GM19438 (cell line): ENCODE measurements at regions not wholly inside any gene's neighbourhood (a gene's known extent, or its start where the extent isn't known, plus 50 kb on each side); places are given as distances from the start of the nearest gene placed in this dataset.
"Not testable (repeated sequence)": the region's sequence is repeated elsewhere in the genome, so short reads cannot be mapped to it uniquely, and the experiment has no call there.

Source experiments
- ATAC-seq: cut with Tn5 transposase; IDR thresholded peaks from one replicate; pipeline ENCODE4 v1.9.1; 2021; ENCODE audit warnings: low read depth; ENCODE audit not compliant: unreplicated experiment

- not testable (repeated sequence) for ATAC-seq
Measured at GRCh38 chr15:84360902-84361301, 125.3 kb downstream of the GOLGA6L4 start.

- ATAC-seq = not testable (repeated sequence)
Measured at GRCh38 chr15:84384421-84384820, 148.8 kb downstream of the GOLGA6L4 start.

- no peak for ATAC-seq
Measured at GRCh38 chr15:84387086-84387485, 151.5 kb downstream of the GOLGA6L4 start.

DNA sequence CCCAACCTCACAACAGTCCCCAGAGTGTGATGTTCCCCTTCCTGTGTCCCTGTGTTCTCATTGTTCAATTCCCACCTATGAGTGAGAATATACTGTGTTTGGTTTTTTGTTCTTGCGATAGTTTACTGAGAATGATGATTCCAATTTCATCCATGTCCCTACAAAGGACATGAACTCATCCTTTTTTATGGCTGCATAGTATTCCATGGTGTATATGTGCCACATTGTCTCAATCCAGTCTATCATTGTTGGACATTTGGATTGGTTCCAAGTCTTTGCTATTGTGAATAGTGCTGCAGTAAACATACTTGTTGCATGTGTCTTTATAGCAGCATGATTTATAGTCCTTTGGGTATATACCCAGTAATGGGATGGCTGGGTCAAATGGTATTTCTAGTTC is 152.6 kb downstream of the GOLGA6L4 start:
- not testable (repeated sequence) for ATAC-seq

- not testable (repeated sequence) for ATAC-seq
Measured at GRCh38 chr15:84388638-84389037, 153.1 kb downstream of the GOLGA6L4 start.

- ATAC-seq = not testable (repeated sequence)
Measured at GRCh38 chr15:84390324-84390723, 154.8 kb downstream of the GOLGA6L4 start.

DNA sequence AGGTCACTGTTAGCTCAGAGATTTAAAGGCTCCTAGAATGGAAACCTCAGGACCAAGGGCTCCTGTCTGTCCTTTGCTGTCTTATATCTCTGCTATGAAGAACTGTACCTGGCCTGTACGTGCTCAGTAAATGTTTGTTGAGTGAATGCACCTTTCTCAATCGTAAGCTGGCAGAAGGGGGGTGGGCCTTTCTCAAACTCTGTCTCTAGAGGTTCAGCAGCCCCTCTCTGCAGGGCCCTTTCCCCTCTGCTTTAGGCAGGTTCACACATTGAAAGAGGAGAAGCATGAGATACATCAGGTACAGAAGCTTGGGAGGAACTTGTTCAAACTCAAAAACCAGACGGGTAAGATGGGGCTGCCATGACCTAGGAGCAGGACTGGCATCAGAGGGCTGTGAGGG is 155.6 kb downstream of the GOLGA6L4 start:
- no peak for ATAC-seq

DNA sequence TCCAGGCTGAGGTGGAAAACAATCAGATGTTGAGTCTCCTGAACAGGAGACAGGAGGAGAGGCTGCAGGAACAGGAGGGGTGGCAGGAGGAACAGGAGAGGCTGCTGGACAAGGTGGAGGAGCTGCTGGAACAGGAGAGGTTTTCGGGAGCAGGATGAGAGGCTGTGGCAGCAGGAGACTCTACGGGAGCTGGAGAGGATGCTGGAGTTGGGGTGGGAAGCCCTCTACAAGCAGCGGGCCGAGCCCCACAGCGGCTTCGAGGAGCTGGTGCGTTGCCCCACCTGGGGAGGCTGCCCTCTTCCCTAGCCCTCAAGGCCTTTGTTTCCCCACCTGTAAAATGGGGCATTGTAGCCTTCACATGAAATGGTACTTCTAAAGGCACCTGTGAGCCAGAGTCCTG is 156.4 kb downstream of the GOLGA6L4 start:
- not testable (repeated sequence) for ATAC-seq

GRCh38 chr15:84393386-84393936 is 157.9 kb downstream of the GOLGA6L4 start:
- not testable (repeated sequence) for ATAC-seq

- not testable (repeated sequence) for ATAC-seq
Measured at GRCh38 chr15:84393966-84394365, 158.4 kb downstream of the GOLGA6L4 start.

- ATAC-seq = not testable (repeated sequence)
Measured at GRCh38 chr15:84395384-84395783, 159.8 kb downstream of the GOLGA6L4 start.

GRCh38 chr15:84395881-84396280 is 160.3 kb downstream of the GOLGA6L4 start:
- ATAC-seq = not testable (repeated sequence)

- ATAC-seq = not testable (repeated sequence)
Measured at GRCh38 chr15:84397066-84397465, 161.5 kb downstream of the GOLGA6L4 start.

- not testable (repeated sequence) for ATAC-seq
Measured at GRCh38 chr15:84398087-84398486, 162.5 kb downstream of the GOLGA6L4 start.

DNA sequence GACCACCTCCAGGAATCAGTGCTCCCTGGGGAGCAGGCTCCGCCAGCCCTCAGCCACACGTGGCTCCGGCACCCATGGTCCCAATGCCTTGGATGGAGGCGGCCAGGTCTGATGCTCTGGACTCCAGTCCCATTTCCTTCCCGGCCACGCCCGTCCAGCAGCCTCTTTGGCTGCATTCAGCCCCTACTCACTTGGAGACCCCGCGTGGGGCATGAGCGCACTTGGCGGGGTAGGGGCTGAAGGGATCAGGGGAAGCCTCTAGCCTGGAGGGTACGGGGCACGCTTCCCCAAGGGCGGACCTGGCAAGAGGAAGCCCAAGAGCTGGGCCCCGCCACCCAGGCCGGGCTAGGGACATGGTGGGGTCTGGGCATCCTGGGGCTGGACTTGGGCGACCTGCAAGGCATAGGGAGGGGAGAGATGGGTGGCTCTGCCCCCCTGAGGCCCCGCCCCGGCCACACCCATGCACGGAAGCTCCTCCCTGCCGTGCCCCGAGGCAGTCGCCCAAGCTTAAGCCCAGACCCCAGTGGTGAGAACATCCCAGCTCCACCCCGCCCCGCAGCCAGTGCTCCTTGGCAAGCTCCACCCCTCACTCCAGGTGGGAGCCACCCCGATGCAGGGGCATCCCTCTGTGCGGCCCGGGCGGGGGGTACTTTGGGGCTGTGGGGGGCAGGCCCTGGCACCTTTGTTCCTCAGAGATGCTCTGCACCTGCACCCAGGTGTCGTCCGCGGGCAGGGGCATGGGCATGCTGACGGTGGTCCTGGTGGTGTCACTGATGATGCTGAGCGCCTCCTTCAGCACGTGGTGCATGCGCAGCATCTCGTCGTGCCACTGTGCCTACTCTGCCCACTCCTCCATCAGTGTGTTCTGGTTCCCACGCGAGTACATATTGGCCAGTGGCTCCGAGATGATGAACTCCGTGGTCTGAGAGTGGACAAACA is 163.5 kb downstream of the GOLGA6L4 start:
- ATAC-seq = no peak

DNA sequence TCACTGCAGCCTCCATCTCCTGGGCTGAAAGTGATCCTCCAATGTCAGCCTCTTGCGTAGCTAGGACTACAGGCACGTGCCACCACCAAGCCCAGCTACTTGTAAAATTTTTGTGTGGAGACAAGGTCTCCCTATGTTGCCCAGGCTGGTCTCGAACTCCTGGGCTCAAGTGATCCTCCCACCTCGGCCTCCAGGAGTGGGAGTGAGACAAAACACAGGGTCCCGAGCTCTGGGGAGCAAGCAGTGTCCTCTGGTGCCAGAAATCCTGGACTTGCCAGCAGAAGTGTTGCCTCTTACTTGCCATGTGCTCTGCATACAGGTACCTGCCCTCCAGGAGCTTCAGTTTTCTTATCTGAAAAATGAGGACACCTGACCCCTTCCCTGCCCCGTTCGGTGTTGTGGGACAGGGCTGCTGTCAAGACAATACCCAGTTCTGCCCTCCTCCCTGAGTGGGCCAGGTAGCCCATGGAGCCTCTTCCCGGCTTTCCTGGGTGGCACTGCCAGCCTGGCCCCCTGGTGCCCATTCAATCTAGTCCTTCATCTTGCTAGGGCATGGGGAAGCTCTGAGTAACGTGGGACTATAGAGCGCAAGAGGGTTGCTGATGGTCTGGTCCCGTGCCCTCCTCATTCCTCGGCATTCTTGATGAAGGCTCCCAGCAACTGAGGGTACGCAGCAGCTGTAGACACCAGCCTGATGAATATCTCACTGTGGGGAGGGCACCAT is 164.6 kb downstream of the GOLGA6L4 start:
- ATAC-seq = no peak

DNA sequence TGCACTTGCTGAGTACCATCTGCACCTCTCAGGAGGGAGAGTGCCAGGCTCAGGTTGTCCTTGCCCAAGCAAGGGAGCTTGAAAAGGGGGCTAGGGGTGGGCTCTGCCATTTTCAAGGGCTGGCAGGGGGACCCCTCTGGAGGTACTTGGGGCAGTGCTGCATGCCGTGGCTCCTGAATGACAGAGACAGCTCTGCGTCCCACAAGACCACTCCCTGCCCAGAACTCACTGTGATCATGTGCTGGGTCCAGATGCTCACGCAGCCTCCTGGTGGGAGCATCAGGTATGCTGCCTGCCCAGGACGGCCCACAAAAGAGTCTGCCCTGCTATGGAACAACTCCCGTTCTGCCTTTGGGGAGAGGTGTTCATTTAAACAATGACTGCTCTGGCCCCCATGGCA is 165.2 kb downstream of the GOLGA6L4 start:
- ATAC-seq = no peak

DNA sequence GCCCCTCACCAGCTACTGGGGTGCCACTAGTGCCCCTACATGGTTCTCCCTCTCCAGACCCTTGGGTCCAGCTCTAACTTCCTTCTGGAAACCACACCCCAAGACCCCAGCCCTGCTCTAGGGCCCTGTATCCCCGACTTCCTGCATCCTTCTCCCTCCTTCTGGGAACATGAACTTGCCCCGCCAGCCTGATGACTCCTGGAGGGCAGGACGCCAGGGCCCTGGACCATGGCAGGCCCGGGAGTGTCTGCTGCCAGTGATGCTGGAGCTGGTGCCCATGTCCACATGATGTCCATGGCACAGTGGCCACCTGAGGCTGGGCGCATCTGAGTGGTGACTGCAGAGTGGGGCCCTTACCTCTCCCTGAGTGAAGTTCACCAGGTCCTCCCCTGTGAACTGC is 165.9 kb downstream of the GOLGA6L4 start:
- not testable (repeated sequence) for ATAC-seq

DNA sequence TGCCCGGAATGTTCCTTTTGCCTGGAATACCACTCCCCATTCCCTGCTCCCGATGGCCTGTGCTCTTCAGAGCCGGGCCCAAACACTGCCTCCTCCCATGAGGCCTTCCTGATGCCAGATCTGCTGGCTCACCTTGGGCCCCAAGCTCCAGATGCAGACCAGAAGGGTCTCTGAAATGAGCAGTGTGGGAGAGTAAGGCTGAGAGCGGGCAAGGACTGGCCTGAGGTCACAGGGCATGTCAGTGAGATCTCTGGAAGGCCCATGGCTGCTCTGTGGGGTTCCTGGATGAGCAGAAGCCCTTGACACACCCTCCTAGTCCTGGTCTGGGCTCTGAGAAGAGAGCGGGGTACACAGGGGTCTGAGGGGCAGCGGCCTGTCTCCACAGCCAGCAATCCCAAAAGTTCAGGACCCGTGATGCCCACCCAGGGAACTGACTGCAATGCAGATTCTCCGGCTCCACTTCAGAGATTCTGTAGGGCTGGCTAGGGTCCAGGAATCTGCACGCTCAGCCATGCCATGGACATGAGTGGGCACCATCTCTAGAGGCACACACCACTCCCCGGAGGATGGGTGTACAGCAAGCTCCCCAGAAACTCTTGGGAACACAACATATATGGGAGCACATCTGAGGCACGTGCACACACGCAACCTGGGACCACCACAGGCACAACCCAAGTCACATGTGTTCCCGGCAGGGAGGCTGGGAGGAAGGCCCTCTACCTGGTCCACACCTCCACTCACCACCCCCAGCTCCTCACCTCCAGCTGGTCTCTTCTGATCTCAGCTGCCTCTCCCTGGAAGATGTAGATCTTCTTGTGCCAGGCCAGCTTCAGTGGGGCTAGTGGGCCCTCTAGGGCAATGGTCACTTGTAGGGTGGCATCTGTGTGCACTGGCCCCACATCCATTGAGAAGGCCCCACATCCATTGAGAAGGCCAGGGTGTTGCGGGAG is 166.6 kb downstream of the GOLGA6L4 start:
- not testable (repeated sequence) for ATAC-seq
